OCI-M2 (cell line): ENCODE measurements at regions not wholly inside any gene's neighbourhood (a gene's known extent, or its start where the extent isn't known, plus 50 kb on each side); places are given as distances from the start of the nearest gene placed in this dataset.
"Not testable (repeated sequence)": the region's sequence is repeated elsewhere in the genome, so short reads cannot be mapped to it uniquely, and the experiment has no call there.

Source experiments
- DNase-seq: peaks from one replicate; lab custom pipeline; 2025; ENCODE audit not compliant: unreplicated experiment; lab: John Stamatoyannopoulos, UW

DNA sequence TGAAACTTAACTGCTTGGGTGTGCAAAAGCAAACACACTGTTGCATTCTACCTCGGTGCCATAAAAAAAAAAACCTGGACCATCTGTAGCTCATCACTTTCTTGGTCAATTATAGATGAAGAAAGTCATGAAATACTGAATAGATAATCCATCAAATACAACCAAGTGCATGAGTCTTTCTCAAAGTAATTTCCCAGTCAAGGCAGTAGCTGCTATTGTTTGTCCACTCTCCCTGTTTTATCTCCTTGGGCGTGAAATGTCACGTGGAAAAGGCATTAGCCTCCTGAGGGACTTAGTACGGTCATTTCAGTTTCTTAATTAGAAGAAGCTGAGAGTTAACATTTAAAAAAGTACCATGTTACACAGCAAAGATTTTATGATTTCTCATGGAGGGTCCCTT is 1697.9 kb downstream of the PCDH9 start:
- DNase-seq = no peak

DNA sequence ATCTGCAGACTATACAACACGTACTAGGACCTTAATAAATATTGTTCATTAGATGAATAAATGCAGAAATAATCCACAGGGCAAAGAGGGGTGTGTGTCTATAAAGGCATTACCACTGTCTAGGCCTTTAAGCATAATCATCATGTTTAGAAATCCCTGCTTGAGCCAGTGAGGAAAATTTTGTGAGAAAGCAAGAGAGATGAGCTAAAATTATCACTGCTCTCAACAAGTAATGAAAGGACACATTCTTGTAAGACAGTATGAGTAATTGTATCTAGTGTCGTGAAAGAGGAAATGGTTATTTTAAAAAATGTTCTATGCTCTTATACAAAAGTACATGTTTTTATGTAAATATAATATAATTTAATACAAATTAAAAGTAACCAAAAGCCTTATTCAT is 1699.4 kb downstream of the PCDH9 start:
- DNase-seq = no peak

DNA sequence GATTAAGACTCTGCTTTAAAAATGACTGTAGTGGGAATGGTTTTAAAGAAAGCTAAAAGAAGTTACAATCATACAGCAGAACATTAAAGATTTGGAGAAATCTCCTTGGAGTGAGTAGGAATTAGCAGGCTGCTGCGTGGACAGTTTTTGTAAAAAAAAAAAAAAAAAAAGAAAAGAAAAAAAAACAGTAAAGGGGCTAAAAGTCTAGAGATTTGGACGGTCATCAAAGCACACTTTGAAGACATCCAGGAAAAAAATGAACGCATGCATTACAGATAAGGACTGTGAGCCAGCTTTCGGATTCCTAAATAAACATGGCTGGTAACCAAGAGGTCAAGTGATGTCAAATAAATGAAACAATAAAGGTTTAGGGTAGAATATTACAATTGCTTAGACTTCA is 1700.6 kb downstream of the PCDH9 start:
- DNase-seq = no peak

DNA sequence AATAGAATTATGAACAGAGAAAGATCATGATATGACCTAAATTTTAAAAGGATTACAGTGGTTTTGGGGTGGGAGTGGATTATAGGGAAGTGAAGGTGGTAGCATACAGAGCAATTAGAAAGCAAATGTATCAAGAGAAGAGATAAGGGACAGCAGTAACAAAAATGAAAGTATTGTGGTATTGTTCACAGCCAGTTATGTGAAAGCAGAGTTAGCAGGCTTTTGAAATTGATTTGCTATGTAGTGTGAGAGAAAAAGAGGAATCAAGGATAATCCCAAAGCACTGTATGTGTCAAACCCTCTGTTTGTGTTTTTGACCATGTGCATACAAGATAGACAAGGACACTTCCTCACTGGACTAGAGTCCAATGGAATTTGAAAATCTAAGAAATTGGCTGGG is 1721.4 kb downstream of the PCDH9 start:
- no peak for DNase-seq

DNA sequence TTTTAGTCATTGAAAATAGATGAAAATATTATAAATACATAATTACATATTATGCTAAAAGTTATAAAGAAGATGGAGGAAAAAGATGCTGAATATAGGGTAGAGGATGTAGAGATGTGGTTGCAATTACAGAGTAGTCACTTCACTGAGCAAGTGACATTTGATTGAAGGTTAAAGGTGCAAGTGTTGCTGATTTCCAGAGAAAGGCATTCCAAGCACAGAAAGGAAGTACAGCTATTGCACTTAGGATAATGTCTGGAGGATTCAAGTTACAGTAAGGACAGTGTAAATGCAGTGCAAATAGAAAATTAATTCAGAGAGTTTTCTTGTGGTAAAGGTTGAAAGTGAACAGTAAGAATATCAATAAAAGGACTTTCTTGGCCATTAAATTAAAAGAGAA is 1721.8 kb downstream of the PCDH9 start:
- DNase-seq = no peak

DNA sequence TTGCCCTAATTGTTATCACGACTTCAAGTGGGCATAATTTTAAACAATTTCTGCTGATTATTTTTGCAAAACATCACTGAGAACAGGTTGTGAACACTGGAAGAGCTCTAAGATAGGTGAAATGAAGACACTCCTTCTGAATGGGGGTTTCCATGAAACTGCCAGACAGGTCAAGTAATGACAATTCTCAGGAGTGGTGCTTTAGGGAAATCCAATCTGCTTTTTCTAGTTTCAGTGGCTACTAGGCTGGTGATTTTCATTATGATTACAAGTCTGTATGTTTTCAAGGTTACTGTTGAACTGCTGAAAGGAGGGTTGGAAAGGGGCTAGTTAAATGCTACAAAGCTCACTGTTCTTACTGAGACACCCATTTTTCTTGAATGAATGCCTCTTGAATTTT is 1724.2 kb downstream of the PCDH9 start:
- no peak for DNase-seq

DNA sequence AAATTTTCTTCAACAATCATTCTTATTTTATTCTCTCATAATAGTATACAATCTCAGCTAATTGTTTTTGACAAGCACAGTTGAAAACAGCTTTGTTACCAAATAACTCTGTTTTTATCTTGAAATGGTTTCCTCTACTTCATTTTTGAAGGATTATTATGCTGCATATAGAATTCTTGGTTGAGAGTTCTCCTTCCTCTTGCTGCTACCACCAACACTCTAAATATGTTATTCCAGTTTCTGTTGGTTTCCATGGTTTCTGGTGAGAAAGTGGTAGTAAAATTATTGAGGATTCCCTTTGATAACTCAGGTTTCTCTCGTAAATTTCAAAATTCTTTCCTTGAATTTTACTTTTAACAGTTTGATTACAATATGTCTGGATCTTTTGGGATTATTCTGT is 1725.9 kb downstream of the PCDH9 start:
- no peak for DNase-seq

DNA sequence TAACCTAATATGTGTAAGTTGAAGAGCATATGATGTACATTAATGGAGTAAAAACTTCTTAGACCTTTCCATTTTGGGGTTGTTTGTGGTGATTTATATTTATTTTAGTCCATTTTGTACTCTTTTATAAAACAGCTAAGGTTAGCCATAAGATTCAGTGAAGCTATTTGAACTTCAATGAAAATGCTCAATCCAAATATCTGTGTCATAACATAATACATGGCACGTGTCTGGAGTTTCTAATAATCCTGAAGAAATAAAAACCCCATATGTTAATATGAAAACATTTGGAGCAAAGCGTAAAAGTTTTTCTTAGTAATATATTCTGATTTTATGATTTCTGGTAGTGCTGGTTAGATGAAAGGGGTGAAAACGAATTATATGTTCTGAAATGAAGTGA is 1729.7 kb downstream of the PCDH9 start:
- no peak for DNase-seq

DNA sequence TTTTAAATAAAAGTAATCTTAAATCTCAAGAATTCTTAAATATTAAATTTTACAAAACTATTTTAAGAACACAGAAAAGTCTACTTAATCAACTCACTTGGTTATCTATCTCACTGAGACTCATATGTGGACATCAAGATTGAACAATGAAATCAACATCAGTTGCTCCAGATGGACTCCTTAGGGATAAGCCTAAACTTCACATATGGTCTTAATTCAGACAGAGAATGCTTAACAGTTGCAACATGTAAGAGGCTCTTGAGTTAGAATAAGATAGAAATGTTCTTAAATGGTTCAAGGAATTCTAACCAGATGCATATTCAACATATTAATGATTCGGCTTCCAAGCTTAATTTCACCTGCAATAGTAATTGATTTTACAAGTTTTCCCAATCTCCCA is 1730.9 kb downstream of the PCDH9 start:
- DNase-seq = no peak

DNA sequence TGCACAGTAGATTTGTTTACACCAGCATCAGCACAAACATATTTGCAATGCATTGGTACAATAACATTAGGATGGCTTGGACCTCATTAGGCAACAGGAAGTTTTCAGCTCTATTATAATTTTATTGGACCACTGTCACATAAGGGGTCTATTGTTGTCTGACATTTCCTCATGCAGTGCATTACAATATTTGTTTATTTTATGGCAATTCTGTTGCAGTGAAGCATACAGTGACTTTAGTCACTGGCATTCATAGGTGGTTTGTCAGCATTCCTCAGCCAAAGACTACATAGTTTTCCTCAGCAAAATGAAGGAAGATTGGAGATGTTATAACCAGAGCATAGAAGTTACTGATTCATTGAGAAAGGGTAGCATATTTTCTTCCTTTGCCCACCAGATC is 1732.9 kb downstream of the PCDH9 start:
- DNase-seq = no peak

DNA sequence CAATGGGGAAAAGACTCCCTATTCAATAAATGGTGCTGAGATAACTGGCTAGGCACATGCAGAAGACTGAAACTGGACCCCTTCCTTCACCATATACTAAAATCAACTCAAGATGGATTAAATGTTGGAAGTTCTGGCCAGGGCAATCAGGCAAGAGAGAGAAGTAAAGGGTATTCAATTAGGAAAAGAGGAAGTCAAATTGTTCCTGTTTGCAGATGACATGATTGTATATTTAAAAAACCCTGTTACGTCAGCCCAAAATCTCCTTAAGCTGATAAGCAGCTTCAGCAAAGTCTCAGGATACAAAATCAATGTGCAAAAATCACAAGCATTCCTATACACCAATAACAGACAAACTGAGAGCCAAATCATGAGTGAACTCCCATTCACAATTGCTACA is 1739.4 kb downstream of the PCDH9 start:
- DNase-seq = not testable (repeated sequence)

DNA sequence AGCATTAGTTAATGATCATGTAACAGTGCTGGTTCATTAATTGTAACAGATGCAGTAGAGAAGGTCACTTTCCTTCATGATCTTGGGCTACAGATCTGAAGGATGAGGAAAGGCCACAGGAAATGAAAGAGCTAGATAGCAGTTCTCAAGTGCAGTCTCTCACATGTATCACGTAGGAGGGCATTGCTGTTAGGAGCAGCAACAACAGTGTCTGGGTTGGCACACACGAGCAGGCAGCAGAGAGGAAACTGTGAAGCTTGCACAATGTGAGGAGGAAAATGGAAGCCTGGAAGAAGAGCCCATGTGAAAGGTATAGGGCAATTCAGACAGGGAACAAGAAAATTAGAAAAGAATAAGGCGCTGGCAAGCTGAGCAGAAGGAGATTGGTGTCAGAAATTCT is 1741.5 kb downstream of the PCDH9 start:
- DNase-seq = no peak

DNA sequence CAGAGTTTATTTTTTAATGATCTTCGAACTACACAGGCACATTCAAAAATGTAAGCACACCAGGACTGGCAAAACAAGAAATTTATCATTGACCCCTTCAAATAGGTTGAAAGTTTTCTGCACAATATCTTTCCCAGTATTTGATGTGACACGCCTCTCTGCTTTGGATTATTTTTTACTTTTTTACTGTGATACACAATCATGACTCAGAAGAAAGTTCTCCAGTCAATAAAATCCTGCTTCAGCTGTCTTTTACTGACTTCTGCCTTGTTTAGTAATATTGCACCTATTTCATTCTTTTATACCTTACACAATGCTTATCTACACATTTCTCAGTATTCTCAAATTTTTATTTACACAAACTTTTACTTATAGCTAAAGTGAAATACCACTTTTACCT is 1750.4 kb downstream of the PCDH9 start:
- no peak for DNase-seq

DNA sequence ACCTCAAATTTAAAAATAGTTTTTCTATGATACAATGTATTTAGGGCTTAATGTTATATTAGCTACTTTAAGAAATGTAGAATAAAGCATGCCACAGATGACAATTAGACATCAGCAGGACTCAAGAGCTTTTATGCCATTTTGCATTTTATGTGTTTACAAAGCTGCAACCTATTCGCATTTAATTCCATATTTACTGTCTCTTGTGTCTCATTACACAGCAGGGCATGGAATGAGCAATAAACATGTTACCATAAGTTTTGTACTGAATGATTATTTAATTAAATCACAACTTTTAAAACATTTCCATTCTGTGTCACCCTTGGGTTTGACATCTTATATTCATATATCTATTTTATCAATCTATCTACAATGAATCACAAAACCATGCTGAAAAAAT is 1756.9 kb downstream of the PCDH9 start:
- DNase-seq = no peak

DNA sequence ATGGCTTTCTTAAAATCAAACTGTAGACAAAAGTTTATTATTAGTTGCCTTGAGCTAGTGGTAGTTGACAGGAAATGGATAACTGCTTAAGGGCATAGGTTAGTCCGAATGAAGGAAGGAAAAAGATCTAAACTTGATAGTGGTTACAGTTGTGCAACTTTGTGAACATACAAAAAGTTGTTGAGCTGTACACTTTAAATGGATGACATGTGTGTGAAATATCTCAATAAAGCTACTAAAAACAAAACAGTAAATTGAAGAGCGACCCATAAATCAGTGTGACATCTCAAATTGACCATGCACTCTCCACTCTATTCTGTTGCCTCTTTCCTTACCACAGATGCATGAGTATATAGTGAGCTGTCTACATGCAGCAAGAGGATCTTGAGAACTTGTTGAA is 1757.8 kb downstream of the PCDH9 start:
- no peak for DNase-seq

DNA sequence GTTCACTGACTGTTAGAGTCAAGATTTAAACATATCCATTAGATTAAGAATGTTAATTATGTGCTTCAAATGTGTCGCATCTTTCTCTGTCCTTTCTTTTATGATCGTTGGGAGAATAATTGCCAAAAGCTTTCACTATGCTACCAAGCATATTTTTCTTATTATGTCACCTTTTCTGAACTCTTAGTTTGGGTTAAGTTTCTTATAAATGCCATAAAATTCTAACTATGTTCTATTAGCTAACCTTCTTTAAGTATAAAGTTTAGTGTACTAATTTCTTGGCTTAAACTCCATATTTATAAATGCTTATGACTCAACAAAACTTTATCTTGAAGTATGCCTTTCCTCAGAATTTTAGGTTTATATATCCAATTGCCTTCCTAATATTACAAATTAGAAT is 1759.4 kb downstream of the PCDH9 start:
- no peak for DNase-seq

DNA sequence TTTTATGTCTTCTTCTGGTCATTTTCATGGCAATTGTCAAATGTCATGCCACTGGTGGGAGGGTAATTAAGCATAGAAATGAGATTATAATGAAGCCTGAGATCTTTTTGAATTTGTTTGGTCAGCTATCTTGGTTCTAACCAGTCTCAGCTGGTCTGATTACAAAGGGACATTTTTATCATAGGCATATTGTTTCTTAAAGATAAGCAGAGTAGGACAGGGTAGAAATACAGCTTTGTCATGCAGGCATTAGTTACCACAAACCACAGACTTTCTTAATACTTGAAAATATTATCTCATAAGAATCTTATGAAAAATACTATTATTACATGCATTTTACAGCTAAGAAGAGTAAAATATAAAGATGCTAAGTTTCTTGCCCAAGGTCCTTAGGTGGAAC is 1761.5 kb downstream of the PCDH9 start:
- peak; percentile 35 for DNase-seq

DNA sequence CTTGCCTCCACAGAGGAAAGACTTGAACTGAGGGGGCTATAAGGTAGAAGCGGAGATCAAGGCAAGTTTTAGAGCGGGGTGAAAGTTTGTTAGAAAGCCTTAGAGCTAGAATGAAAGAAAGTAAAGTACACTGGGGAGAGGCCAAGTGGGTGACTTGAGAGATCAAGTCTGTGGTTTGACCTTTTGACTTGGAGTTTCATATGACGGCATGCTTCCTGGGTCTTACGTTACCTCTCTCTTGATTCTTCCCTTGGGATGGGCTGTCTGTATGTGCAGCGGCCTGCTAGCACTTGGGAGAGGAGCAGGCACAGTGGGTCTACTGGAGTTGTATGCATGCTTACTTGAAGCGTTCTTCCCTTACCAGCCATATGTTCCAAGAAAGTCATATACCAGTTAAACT is 1768.5 kb downstream of the PCDH9 start:
- no peak for DNase-seq

DNA sequence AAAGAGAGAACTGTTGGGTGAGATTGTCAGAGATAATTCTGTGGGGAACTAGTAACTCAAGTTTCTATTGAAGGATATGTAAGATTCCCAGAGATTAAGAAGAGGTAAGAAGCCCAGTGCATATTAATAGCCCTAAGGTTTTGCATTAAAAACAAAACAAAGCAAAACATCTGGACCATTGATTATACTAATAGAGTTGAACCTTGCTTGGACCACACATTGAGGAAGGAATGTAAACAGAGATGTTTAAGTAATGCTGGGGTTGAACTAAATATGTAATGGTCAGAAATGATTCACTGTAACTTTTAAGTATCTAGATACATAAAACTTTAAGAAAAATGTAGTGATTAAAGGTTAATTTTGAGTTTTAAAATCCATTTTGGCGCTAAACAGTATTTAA is 1770.0 kb downstream of the PCDH9 start:
- DNase-seq = no peak

DNA sequence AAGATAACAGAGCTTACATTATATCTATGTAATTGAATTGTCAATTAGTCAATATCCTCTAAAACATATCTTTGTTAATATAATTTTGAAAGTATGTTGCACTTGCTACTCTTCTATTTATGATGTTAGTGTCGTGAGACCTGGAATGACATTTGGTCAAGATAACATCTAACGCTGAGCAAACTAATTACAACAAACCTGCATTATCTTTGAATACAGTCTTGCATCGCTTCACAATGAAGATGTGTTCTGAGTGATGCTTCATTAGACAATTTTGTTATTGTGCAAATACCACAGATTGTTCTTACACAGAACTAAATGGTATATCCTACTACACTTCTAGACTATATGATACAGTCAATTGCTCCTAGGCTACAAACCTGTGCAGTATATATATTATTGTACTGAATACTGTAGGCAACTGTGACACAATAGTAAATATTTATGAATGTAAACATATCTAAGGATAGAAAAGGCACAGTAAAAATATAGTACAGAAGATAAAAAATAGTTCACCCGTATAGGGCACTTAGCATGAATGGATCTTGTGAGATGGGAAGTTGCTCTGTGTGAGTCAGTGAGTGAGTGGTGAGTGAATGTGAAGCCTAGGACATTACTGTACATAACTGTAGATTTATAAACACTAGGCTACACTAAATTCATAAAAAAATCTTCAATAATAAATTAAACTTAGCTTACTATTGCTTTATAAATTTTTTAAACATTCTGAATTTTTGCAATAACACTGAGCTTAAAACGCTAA is 1773.8 kb downstream of the PCDH9 start:
- no peak for DNase-seq

DNA sequence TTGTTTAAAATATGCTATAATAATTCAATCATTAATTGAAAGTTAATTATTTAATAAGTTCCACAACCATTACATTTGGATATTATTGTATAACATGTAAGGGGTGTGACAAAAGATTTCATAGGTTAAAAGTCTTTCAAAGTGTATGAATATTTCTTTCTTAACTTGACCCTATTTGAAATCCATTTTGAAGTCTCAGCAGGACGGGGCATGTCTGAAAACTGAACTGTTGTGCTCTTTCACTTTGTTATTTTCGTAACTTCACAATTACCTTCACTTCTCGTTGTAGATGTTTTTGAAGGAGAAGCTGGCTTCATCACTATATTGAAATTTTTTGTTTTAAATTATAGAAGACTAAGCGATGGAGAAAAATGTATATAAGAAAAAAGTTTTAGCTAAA is 1775.7 kb downstream of the PCDH9 start:
- no peak for DNase-seq

DNA sequence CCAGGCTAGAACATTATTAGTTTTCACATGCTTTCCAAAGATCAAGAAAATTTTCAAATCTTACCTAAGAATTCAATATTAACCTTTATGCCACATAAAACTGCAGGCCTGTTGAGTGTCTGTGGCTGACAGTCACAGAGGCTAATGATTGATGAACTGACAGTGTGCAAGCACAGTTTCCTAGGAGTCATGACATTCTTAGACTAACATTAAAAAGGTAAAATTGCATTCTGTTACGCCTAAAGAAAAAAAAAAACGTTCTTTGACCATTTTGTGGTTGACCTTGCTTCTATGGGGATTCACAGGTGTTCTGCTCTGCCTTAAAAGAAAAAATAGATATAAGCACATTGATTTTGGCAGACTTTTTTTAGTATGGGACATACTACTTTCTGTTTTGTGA is 1776.2 kb downstream of the PCDH9 start:
- DNase-seq = no peak

DNA sequence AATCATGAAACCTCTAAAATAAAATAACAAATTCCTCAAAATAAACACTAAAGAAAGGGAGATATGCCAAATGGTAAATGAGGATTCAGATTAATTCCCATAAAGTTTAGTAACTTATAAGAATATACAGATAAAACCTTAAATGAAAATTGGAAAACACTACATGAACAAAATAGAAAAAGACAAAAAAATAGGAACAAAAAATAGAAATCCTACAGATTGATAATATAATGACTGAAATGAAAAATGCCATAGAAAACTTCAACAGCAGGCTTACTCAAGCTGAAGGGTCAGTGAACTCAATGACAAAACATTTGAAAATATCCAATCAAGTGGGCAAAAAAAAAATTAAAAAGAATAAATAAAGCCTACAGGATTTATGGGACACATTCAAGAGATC is 1784.8 kb downstream of the PCDH9 start:
- no peak for DNase-seq

DNA sequence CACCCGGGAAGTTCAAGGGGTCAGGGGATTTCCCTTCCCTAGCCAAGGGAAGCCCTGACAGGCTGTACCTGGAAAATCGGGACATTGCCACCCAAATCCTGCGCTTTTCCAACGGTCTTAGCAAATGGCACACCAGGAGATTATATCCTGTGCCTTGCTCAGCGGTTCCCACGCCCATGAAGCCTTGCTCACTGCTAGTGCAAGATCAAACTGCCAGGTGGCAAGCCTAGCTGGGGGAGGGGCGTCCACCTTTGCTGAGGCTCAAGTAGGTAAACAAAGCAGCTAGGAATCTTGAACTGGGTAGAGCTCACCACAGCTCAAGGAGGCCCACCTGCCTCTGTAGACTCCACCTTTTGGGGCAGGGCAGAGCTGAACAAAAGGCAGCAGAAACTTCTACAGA is 1794.5 kb downstream of the PCDH9 start:
- DNase-seq = no peak
